ENCODE measurements at regions not wholly inside any gene's neighbourhood (a gene's known extent, or its start where the extent isn't known, plus 50 kb on each side); places are given as distances from the start of the nearest gene placed in this dataset.

- H3K9me3 ChIP-seq, result no peaks in the 10 kb centered on the region
- H3K4me3 ChIP-seq, result no peak overlapping the region
- no peak overlapping the region for H3K27ac ChIP-seq
- in situ Hi-C loops (cut with MboI; ENCODE audit: low pct_ligation_motif_present in 1 of 4, low pct_unique_long_range_greater_than_20kb in 1 of 4, low sequenced_read_pairs in 3 of 4) (no loop called here), intact Hi-C loops (cut with DNase I; ENCODE audit: low total_unique reads) (no loop called here)
- no peaks in the 10 kb centered on the region for H3K36me3 ChIP-seq
- no peaks in the 10 kb centered on the region for H3K27me3 ChIP-seq
- WGBS, 2 donors (ENCODE audit: low coverage in 1 of 2), result 84 to 100% methylated on average over 3 to 20 of the region's 20 CpGs
- no peaks in the 10 kb centered on the region for H3K4me1 ChIP-seq
- TF ChIP-seq CTCF (IDR thresholded peaks at IDR 0.05), result no peak
- TF ChIP-seq POLR2AphosphoS5 (IDR thresholded peaks at IDR 0.05), result no peak
- DNase-seq, result no peak
Observed at GRCh38 chr18:78634061-78634696, 345.4 kb upstream of the SALL3 start.

DNA sequence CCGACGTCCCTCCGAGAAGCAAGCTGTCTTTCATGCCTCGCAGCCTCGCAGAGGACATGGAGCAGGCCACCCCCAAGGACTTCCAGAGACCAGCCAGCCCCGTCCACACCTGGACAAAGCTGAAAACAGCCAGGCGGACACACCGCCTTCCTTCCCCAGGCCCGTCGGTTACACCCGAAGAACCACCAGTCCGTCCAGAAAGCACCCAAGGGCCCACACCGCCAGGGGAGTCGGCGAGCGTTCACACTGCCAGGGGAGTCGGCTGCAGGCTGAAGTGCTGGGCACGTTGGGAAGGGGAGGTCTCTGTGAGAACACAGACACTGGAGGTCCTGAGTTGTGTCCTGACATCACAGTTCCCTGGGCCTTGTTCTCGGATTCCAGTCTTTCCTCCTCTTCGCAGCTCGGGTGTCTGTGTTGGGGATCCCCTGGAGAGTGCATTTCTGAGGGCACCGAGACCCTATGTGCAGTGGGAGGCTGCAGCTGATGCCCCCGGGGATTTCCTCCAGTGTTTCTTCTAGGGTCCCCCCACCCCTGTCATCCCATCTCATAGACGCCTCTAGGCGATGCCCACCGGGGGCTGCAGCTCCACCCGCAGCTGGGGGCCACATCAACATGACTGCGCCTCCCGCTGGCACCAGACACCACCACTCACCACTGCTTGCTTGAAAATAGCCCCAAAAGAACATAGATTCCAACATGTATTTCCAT is 344.4 kb upstream of the SALL3 start:
- intact Hi-C loops (cut with DNase I; ENCODE audit: low total_unique reads), result no loop called here

GRCh38 chr18:78636260-78636659 is 343.4 kb upstream of the SALL3 start:
- Histone ChIP-seq H3K4me3 (no peak overlapping the region), H3K4me1 (no peaks in the 10 kb centered on the region), H3K36me3 (no peaks in the 10 kb centered on the region), H3K27me3 (no peaks in the 10 kb centered on the region), H3K9me3 (no peaks in the 10 kb centered on the region), H3K27ac (no peak overlapping the region)
- intact Hi-C loops (cut with DNase I; ENCODE audit: low total_unique reads) (no loop called here), in situ Hi-C loops (cut with MboI; ENCODE audit: low pct_ligation_motif_present in 1 of 4, low pct_unique_long_range_greater_than_20kb in 1 of 4, low sequenced_read_pairs in 3 of 4) (no loop called here)
- TF ChIP-seq EP300 (IDR thresholded peaks at IDR 0.05; ENCODE audit: low read depth) (no peak), POLR2A (IDR thresholded peaks at IDR 0.05) (no peak), POLR2AphosphoS5 (IDR thresholded peaks at IDR 0.05) (no peak), CTCF (IDR thresholded peaks at IDR 0.05) (no peak)
- no peak for DNase-seq
- WGBS, 2 donors (ENCODE audit: low coverage in 1 of 2), result 83 to 88% methylated on average over 2 of the region's 2 CpGs

More for the DNA sequence above, 344.4 kb upstream of the SALL3 start:
- in situ Hi-C loops (cut with MboI; ENCODE audit: low pct_ligation_motif_present in 1 of 4, low pct_unique_long_range_greater_than_20kb in 1 of 4, low sequenced_read_pairs in 3 of 4), result no loop called here
- H3K4me3 ChIP-seq, result no peak overlapping the region
- no peaks in the 10 kb centered on the region for H3K4me1 ChIP-seq
- H3K9me3 ChIP-seq, result no peaks in the 10 kb centered on the region
- no peaks in the 10 kb centered on the region for H3K27me3 ChIP-seq
- H3K27ac ChIP-seq, result no peak overlapping the region
- TF ChIP-seq CTCF (IDR thresholded peaks at IDR 0.05) (no peak), POLR2AphosphoS5 (IDR thresholded peaks at IDR 0.05) (no peak)
- DNase-seq, result no peak
- 89 to 90% methylated on average over 5 to 29 of the region's 29 CpGs for WGBS, 2 donors (ENCODE audit: low coverage in 1 of 2)
- no peaks in the 10 kb centered on the region for H3K36me3 ChIP-seq

DNA sequence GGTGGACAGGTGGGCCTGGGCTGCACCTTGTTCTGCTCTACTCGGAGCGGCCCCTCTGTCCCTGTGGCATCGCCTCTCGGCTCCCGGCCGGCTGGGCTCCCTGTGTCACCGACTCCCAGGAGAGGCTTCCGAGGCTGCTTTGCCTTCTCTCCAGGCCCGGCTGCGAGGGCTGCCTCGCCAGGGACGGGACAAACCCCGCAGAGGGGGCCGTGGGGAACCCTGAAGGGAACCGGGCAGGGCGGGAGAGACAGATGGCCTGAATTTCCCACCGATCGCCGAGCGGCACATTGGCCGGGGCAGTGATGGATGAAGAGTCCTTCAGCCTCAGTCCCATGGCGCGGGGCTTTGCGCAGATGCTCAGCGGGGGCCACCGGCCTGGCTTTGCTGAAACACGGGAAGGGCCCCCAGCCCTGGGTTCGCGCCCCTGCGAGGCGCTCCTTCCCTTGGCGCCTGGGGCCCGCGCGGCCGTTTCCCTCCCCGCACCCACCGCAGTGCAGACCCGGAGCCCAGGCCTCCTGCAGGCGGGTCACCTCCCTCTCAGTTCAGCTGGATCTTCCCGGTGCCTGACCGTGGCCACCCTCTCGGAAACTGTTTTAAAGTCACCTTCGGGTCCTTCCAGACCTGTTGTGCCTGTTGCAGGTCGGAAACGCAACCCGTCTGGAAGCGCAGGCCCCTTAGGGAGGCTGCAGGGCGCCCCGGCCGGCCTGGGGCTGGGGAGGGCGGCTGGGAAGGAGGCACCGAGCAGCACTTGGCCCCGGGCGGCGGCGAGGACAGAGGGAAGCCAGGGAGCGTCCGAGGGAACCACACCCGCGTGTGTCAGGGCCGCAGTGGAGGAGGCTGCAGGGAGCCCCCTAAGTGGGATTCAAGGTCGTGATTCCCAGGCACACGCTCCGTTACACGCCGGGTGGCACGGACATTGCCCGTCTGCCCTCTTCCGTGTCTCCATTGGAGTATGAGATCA is 341.9 kb upstream of the SALL3 start:
- DNase-seq, result no peak
- H3K27me3 ChIP-seq, result no peaks in the 10 kb centered on the region
- H3K27ac ChIP-seq, result no peak overlapping the region
- intact Hi-C loops (cut with DNase I; ENCODE audit: low total_unique reads), result no loop called here
- no peak for TF ChIP-seq EP300 (IDR thresholded peaks at IDR 0.05; ENCODE audit: low read depth)
- no peak for TF ChIP-seq POLR2AphosphoS5 (IDR thresholded peaks at IDR 0.05)
- no peak for TF ChIP-seq POLR2A (IDR thresholded peaks at IDR 0.05)
- 93% methylated on average over 70 of the region's 70 CpGs; no CpG with 5 or more reads in 1 of the 2 donors for WGBS, 2 donors (ENCODE audit: low coverage in 1 of 2)
- no peak overlapping the region for H3K4me3 ChIP-seq
- in situ Hi-C loops (cut with MboI; ENCODE audit: low pct_ligation_motif_present in 1 of 4, low pct_unique_long_range_greater_than_20kb in 1 of 4, low sequenced_read_pairs in 3 of 4), result no loop called here
- no peaks in the 10 kb centered on the region for H3K9me3 ChIP-seq
- no peaks in the 10 kb centered on the region for H3K36me3 ChIP-seq
- peaks cover 0 to 6% (median 0%) of the 10 kb centered on the region in 4 donors for H3K4me1 ChIP-seq
